WTC11 (cell line): ENCODE measurements at regions not wholly inside any gene's neighbourhood (a gene's known extent, or its start where the extent isn't known, plus 50 kb on each side); places are given as distances from the start of the nearest gene placed in this dataset.

Experiments used
- ATAC-seq: fragments of 200-7000 bp; cut with Tn5 transposase; 2 replicates; pipeline ENCODE4 v1.10.0; 2021; ENCODE audit warnings: mild to moderate bottlenecking, moderate library complexity
- CTCF ChIA-PET: fragments of 300-600 bp; sonication (Branson Sonifier 250); formaldehyde crosslinking; loops from one replicate; lab custom pipeline; 2021; ENCODE audit warnings: antibody characterized with exemption; lab: Charles Lee
- POLR2A ChIA-PET: fragments of 350-600 bp; sonication (Branson Sonifier 250); formaldehyde crosslinking; loops from one replicate; lab custom pipeline; 2021; ENCODE audit warnings: antibody characterized with exemption; lab: Charles Lee
- DNase-seq: peaks from one replicate; pipeline ENCODE4 v3.0.0; 2021; ENCODE audit warnings: low spot score
- H3K27ac Mint-ChIP-seq: 2 replicates; pipeline ENCODE4 v1.8.0; 2021; ENCODE audit warnings: mixed read lengths
- H3K27me3 Mint-ChIP-seq: 2 replicates; pipeline ENCODE4 v1.8.0; 2021; ENCODE audit warnings: low read depth, mild to moderate bottlenecking, moderate library complexity, mixed read lengths
- H3K36me3 Mint-ChIP-seq: 2 replicates; pipeline ENCODE4 v1.8.0; 2021; ENCODE audit warnings: mixed read lengths
- H3K4me1 Mint-ChIP-seq: 2 replicates; pipeline ENCODE4 v1.8.0; 2022; ENCODE audit warnings: mixed read lengths
- H3K4me3 Mint-ChIP-seq: 2 replicates; pipeline ENCODE4 v1.8.0; 2021; ENCODE audit warnings: mild to moderate bottlenecking, moderate library complexity, mixed read lengths
- H3K9me3 Mint-ChIP-seq: 2 replicates; pipeline ENCODE4 v1.8.0; 2021; ENCODE audit warnings: mixed read lengths
- AFF4 ChIP-seq: sonication (generic); formaldehyde crosslinking; IDR thresholded peaks from 2 replicates; pipeline ENCODE4 v1.8.1; 2023; ENCODE audit warnings: mild to moderate bottlenecking, missing genetic modification reagents, borderline replicate concordance
- CTCF ChIP-seq: fragments of 200-600 bp; IDR thresholded peaks from 2 replicates; pipeline ENCODE4 v1.8.0; 2022; ENCODE audit warnings: antibody characterized with exemption
- E2F1 ChIP-seq: sonication (generic); formaldehyde crosslinking; IDR thresholded peaks from 2 replicates; pipeline ENCODE4 v1.8.0; 2022; ENCODE audit warnings: mild to moderate bottlenecking, missing genetic modification reagents
- FOXJ3 ChIP-seq: sonication (generic); formaldehyde crosslinking; IDR thresholded peaks from 2 replicates; pipeline ENCODE4 v1.9.0; 2021; ENCODE audit warnings: missing genetic modification reagents, mild to moderate bottlenecking, borderline replicate concordance
- OVOL2 ChIP-seq: fragments of 250-450 bp; sonication (Bioruptor Pico); IDR thresholded peaks from 2 replicates; pipeline ENCODE4 v1.9.0; 2021; ENCODE audit warnings: mild to moderate bottlenecking, borderline replicate concordance
- PRRX2 ChIP-seq: fragments of 250-450 bp; sonication (Bioruptor Pico); IDR thresholded peaks from 2 replicates; pipeline ENCODE4 v1.8.0; 2021; ENCODE audit warnings: mild to moderate bottlenecking
- STAT6 ChIP-seq: sonication (generic); formaldehyde crosslinking; conservative IDR thresholded peaks from 2 replicates; pipeline ENCODE4 v1.8.1; 2023; ENCODE audit warnings: mild to moderate bottlenecking, low read depth, missing genetic modification reagents, moderate library complexity
- ZNF416 ChIP-seq: fragments of 250-450 bp; sonication (Bioruptor Pico); IDR thresholded peaks from 2 replicates; pipeline ENCODE4 v1.9.0; 2021; ENCODE audit warnings: mild to moderate bottlenecking, inconsistent platforms
- ZNF532 ChIP-seq: fragments of 250-450 bp; sonication (Bioruptor Pico); IDR thresholded peaks from 2 replicates; pipeline ENCODE4 v1.9.0; 2021; ENCODE audit warnings: mild to moderate bottlenecking, borderline replicate concordance
- TF ChIP-seq, protein P1 (sequence below): sonication (generic); formaldehyde crosslinking; IDR thresholded peaks from 2 replicates; pipeline ENCODE4 v1.8.1; 2022; ENCODE audit warnings: mild to moderate bottlenecking, missing genetic modification reagents, moderate library complexity, borderline replicate concordance
- TF ChIP-seq, protein P2 (sequence below): sonication (generic); formaldehyde crosslinking; IDR thresholded peaks from 2 replicates; pipeline ENCODE4 v1.8.1; 2023; ENCODE audit warnings: mild to moderate bottlenecking, missing genetic modification reagents

- TF ChIP-seq ZNF532 (CRISPR knock-in tag) (no peak), FOXJ3 (no peak), CTCF (no peak)
- TF ChIP-seq, protein P1, sequence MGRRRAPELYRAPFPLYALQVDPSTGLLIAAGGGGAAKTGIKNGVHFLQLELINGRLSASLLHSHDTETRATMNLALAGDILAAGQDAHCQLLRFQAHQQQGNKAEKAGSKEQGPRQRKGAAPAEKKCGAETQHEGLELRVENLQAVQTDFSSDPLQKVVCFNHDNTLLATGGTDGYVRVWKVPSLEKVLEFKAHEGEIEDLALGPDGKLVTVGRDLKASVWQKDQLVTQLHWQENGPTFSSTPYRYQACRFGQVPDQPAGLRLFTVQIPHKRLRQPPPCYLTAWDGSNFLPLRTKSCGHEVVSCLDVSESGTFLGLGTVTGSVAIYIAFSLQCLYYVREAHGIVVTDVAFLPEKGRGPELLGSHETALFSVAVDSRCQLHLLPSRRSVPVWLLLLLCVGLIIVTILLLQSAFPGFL = no peak
- TF ChIP-seq, all 79 proteins: peak for 0
Measured at GRCh38 chr14:42469637-42470426, 863.2 kb downstream of the LRFN5 start (continued).

DNA sequence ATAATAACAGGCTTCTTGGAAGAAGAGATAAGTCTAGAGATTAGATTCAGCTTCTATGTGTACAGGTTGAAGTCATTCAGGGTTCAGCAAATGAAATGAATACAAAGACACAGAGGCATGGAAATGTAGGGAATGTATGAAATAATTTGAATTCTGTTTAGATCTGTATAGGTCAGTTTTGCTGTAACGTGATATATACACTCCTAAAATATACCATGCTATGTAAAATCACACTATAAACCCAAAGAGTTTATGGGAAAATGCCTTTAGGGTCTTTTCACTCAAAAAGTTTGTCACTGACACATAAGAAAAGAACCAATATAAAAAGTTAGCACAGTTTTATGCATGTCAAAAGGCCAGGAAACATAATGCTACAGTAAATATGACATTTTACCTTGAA is 854.0 kb downstream of the LRFN5 start:
- Mint-ChIP-seq H3K27ac (no peak overlapping the region; the same call in 1 of the 2 replicates), H3K4me1 (peaks cover 13% of the 10 kb centered on the region), H3K36me3 (peaks cover 10% of the 10 kb centered on the region), H3K4me3 (no peak overlapping the region), H3K27me3 (no peaks in the 10 kb centered on the region; the same call in 1 of the 2 replicates), H3K9me3 (peaks cover 33% of the 10 kb centered on the region)
- POLR2A ChIA-PET = no interaction called here
- DNase-seq (no peak), ATAC-seq (no peak)
- CTCF ChIA-PET = no interaction called here
- TF ChIP-seq STAT6 (CRISPR knock-in tag) (no peak), AFF4 (CRISPR knock-in tag) (no peak), E2F1 (CRISPR knock-in tag) (no peak), OVOL2 (CRISPR knock-in tag) (no peak), ZNF416 (CRISPR knock-in tag) (no peak), PRRX2 (CRISPR knock-in tag) (no peak)
- TF ChIP-seq, protein P2, sequence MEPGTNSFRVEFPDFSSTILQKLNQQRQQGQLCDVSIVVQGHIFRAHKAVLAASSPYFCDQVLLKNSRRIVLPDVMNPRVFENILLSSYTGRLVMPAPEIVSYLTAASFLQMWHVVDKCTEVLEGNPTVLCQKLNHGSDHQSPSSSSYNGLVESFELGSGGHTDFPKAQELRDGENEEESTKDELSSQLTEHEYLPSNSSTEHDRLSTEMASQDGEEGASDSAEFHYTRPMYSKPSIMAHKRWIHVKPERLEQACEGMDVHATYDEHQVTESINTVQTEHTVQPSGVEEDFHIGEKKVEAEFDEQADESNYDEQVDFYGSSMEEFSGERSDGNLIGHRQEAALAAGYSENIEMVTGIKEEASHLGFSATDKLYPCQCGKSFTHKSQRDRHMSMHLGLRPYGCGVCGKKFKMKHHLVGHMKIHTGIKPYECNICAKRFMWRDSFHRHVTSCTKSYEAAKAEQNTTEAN (CRISPR knock-in tag) = no peak
